Glutamatergic neuron (in vitro differentiated cells): ENCODE measurements at regions not wholly inside any gene's neighbourhood (a gene's known extent, or its start where the extent isn't known, plus 50 kb on each side); places are given as distances from the start of the nearest gene placed in this dataset.

Source experiments
- DNase-seq: peaks from one replicate; pipeline ENCODE4 v3.0.0; 2022
- H3K27ac Mint-ChIP-seq: one replicate; pipeline ENCODE4 v1.8.0; 2020; ENCODE audit warnings: mild to moderate bottlenecking, mixed read lengths, inconsistent platforms; ENCODE audit not compliant: unreplicated experiment
- H3K27me3 Mint-ChIP-seq: one replicate; pipeline ENCODE4 v1.8.0; 2020; ENCODE audit warnings: mild to moderate bottlenecking, moderate library complexity, mixed read lengths, inconsistent platforms; ENCODE audit not compliant: unreplicated experiment
- H3K36me3 Mint-ChIP-seq: one replicate; pipeline ENCODE4 v1.8.0; 2020; ENCODE audit warnings: mild to moderate bottlenecking, mixed read lengths, inconsistent platforms; ENCODE audit not compliant: unreplicated experiment
- H3K4me1 Mint-ChIP-seq: one replicate; pipeline ENCODE4 v1.8.0; 2020; ENCODE audit warnings: mild to moderate bottlenecking, low read depth, mixed read lengths, inconsistent platforms; ENCODE audit not compliant: unreplicated experiment
- H3K4me3 Mint-ChIP-seq: one replicate; pipeline ENCODE4 v1.8.0; 2020; ENCODE audit warnings: mild to moderate bottlenecking, mixed read lengths, inconsistent platforms; ENCODE audit not compliant: unreplicated experiment
- H3K9me3 Mint-ChIP-seq: one replicate; pipeline ENCODE4 v1.8.0; 2020; ENCODE audit warnings: mild to moderate bottlenecking, moderate library complexity, mixed read lengths, inconsistent platforms; ENCODE audit not compliant: unreplicated experiment
- TF ChIP-seq, protein P1 (sequence below): fragments of 200-600 bp; sonication (generic); IDR thresholded peaks from one replicate; pipeline ENCODE4 v1.5.0; 2021; ENCODE audit not compliant: partially characterized antibody, unreplicated experiment

DNA sequence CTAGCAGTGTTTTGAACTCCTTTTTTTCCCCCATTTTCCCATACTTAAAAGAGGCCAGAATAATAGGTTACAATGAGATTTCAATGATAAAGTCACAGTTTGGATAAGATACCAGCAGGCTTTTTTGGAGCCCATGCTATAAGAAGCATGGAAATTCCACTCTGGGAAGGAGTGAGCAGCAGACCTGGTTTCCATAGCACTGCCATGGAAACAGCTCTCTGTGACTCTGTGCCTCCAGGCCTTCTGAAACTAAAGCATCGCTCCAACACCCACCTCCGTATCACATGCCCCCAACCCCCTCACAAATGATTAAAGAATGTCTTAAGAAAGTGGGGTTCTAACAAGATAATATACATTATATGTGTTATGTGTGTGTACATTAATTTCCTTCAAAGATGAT, 165.0 kb downstream of the GRIN2B start:
- Mint-ChIP-seq H3K27ac (no peak overlapping the region), H3K27me3 (no peaks in the 10 kb centered on the region), H3K4me3 (no peak overlapping the region), H3K9me3 (no peaks in the 10 kb centered on the region), H3K36me3 (no peaks in the 10 kb centered on the region), H3K4me1 (no peaks in the 10 kb centered on the region)
- DNase-seq: no peak
- TF ChIP-seq, protein P1, sequence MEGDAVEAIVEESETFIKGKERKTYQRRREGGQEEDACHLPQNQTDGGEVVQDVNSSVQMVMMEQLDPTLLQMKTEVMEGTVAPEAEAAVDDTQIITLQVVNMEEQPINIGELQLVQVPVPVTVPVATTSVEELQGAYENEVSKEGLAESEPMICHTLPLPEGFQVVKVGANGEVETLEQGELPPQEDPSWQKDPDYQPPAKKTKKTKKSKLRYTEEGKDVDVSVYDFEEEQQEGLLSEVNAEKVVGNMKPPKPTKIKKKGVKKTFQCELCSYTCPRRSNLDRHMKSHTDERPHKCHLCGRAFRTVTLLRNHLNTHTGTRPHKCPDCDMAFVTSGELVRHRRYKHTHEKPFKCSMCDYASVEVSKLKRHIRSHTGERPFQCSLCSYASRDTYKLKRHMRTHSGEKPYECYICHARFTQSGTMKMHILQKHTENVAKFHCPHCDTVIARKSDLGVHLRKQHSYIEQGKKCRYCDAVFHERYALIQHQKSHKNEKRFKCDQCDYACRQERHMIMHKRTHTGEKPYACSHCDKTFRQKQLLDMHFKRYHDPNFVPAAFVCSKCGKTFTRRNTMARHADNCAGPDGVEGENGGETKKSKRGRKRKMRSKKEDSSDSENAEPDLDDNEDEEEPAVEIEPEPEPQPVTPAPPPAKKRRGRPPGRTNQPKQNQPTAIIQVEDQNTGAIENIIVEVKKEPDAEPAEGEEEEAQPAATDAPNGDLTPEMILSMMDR: no peak

DNA sequence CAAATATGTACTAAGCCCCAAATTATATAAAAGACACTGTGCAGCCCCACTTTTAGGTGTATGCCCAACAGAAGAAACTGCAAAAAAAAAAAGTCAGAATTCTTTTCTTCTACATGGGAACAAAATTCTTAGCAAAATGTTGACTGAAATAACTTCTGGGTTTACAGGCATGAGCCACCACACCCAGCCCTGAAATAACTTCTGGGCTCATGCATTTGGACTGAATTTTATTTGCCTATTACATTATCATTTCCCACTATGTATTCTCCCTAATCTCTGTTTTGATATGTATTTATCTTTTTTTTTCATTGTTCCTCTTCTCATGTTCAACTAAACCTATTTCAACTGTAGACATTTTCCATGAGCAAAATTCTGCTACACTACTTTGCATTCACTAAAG, 169.2 kb downstream of the GRIN2B start:
- Mint-ChIP-seq H3K4me1 (no peaks in the 10 kb centered on the region), H3K9me3 (no peaks in the 10 kb centered on the region), H3K27me3 (no peaks in the 10 kb centered on the region), H3K27ac (no peak overlapping the region), H3K36me3 (no peaks in the 10 kb centered on the region), H3K4me3 (no peak overlapping the region)
- TF ChIP-seq, protein P1: no peak
- DNase-seq: no peak

DNA sequence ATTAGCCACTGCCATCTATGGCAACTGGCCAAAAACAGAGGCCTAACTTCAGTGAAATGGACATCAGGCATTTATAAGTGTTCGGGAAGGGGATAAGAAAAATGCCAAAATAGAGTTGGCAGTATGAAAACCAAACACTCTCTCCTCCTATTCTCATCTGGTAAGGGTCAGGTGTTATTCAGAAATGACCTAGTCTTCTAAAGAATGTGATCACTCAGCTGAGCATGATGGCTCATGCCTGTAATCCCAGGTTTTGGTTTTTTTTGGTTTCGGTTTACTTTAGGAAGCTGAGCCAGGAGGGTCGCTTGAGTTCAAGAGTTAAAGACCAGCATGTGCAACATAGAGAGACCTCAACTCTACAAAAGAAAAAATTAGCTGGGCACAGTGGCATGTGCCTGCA, 170.3 kb downstream of the GRIN2B start:
- Mint-ChIP-seq H3K27me3 (no peaks in the 10 kb centered on the region), H3K4me3 (no peak overlapping the region), H3K4me1 (no peaks in the 10 kb centered on the region), H3K36me3 (no peaks in the 10 kb centered on the region), H3K9me3 (no peaks in the 10 kb centered on the region), H3K27ac (no peak overlapping the region)
- no peak for DNase-seq
- TF ChIP-seq, protein P1: no peak

DNA sequence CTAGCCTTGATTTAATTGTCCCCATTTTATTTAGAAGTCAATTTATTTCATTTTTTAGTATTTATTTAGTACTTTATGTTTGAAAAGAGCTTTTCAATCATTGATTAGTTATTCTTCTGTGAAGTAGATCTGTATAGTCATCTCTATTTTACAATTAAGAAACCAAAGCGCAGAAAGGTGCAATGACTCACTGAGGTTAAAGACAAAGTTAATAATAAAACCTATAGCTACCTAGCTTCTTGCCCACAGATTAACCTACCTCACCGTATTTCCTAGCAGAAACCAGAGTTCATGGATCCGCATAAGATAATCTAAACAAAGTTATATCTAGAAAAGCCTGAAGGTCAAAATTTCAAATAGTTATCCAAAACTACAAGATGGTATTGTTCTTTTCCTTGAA, 176.4 kb downstream of the GRIN2B start:
- Mint-ChIP-seq H3K4me1 (no peaks in the 10 kb centered on the region), H3K36me3 (no peaks in the 10 kb centered on the region), H3K9me3 (no peaks in the 10 kb centered on the region), H3K27ac (no peak overlapping the region), H3K4me3 (no peak overlapping the region), H3K27me3 (no peaks in the 10 kb centered on the region)
- TF ChIP-seq, protein P1: no peak
- no peak for DNase-seq

DNA sequence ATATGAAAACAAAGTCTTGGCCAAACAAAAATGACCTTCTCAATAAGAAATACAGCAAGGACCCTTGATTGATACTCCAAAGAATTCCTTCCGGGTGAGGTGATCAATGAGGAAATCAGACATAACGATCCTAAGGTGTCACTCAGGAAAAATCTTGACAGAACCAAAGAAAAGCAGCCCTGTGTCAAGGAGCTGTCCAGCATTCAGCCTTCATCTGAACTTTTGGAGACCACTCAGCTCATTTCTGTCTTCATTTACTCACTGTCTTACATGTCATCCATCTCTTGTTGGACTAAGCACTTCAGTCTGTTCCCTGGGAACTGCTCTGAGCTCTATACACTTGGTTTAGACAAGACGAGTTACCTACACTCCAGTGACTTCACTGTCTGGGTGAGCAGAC, 179.9 kb downstream of the GRIN2B start:
- DNase-seq: no peak
- Mint-ChIP-seq H3K27me3 (peaks cover 2% of the 10 kb centered on the region), H3K4me3 (no peak overlapping the region), H3K9me3 (peaks cover 3% of the 10 kb centered on the region), H3K4me1 (peaks cover 4% of the 10 kb centered on the region), H3K27ac (no peak overlapping the region), H3K36me3 (no peaks in the 10 kb centered on the region)
- TF ChIP-seq, protein P1: no peak
